NT2/D1 (cell line): ENCODE measurements at regions not wholly inside any gene's neighbourhood (a gene's known extent, or its start where the extent isn't known, plus 50 kb on each side); places are given as distances from the start of the nearest gene placed in this dataset.

Experiments
- YY1 ChIP-seq: IDR thresholded peaks from 2 replicates; pipeline ENCODE4 v1.6.1; 2011; ENCODE audit not compliant: insufficient read length, insufficient read depth
- ZNF274 ChIP-seq: IDR thresholded peaks from 2 replicates; pipeline ENCODE4 v1.6.1; 2011; ENCODE audit warnings: mild to moderate bottlenecking, low read depth, low read length

DNA sequence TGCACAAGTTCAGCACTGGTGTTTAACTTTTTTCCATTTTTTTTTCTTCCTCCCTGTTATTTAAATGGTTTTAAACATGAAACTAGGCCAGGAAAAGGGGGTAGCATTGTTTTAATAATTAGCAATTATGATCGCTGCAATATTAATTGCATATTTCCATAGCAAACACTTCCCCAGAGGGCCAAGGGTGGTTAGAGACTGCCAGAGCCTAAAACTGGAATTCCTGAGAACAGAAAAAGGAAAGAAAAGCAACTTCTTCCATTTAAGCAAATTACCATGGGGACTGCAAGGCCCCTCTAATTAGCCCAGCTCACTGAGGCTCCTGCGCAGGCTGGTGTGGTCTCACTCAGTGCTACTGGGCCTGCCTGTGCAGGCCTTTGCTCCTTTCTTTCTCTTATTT, 201.5 kb downstream of the SMAD2 start:
- TF ChIP-seq YY1 (no peak), ZNF274 (no peak)
